ENCODE measurements at regions not wholly inside any gene's neighbourhood (a gene's known extent, or its start where the extent isn't known, plus 50 kb on each side); places are given as distances from the start of the nearest gene placed in this dataset.

GRCh38 chr2:11977766-11978524 is 231.5 kb downstream of the LPIN1 start:
- no peak for TF ChIP-seq CTCF (IDR thresholded peaks at IDR 0.05)
- no peak for TF ChIP-seq ZFX (IDR thresholded peaks at IDR 0.05; ENCODE audit: borderline replicate concordance)

Measured in 22Rv1 (cell line).